Fibroblast of the aortic adventitia (primary cell): ENCODE measurements at regions not wholly inside any gene's neighbourhood (a gene's known extent, or its start where the extent isn't known, plus 50 kb on each side); places are given as distances from the start of the nearest gene placed in this dataset.
A peak's percentile ranks its signal among the peaks of the same experiment; 100 is the strongest.

Experiments
- DNase-seq: peaks from one replicate; pipeline ENCODE4 v3.0.0-alpha.2; 2010; ENCODE audit warnings: low read depth
- H3K4me3 ChIP-seq: 2 replicates; pipeline ENCODE4 v1.5.1; 2011; ENCODE audit warnings: low read depth, mild to moderate bottlenecking, control low read depth, low read length, moderate library complexity
- CTCF ChIP-seq: IDR thresholded peaks from 2 replicates; pipeline ENCODE4 v1.5.1; 2011; ENCODE audit warnings: mild to moderate bottlenecking, low read length, control low read depth, inconsistent platforms; ENCODE audit not compliant: insufficient read depth

- TF ChIP-seq CTCF, result no peak
- H3K4me3 ChIP-seq, result no peak overlapping the region
- DNase-seq, result no peak
Observed at GRCh38 chr3:9301091-9301490, 51.6 kb upstream of the SRGAP3 start.

GRCh38 chr3:9301798-9302197, 52.4 kb upstream of the SRGAP3 start:
- DNase-seq, result no peak
- no peak for TF ChIP-seq CTCF
- no peak overlapping the region for H3K4me3 ChIP-seq

GRCh38 chr3:9302425-9303181, 53.2 kb upstream of the SRGAP3 start:
- peak overlapping the region; percentile 29 for H3K4me3 ChIP-seq
- TF ChIP-seq CTCF, result peak; percentile 86
- DNase-seq, result peak; percentile 78

- DNase-seq, result no peak
- TF ChIP-seq CTCF, result no peak
Observed at GRCh38 chr3:9308298-9308990, 54.4 kb upstream of the THUMPD3 start.

GRCh38 chr3:9310043-9310442, 52.8 kb upstream of the THUMPD3 start:
- H3K4me3 ChIP-seq, result no peak overlapping the region
- no peak for DNase-seq
- no peak for TF ChIP-seq CTCF

More at GRCh38 chr3:9308298-9308990, 54.4 kb upstream of the THUMPD3 start:
- H3K4me3 ChIP-seq, result no peak overlapping the region

- H3K4me3 ChIP-seq, result no peak overlapping the region
- TF ChIP-seq CTCF, result no peak
- DNase-seq, result no peak
Observed at GRCh38 chr3:9311228-9311627, 51.6 kb upstream of the THUMPD3 start.
